NCI-H82 treated with DMSO at 0.1 percent for 48 hours (cell line): ENCODE measurements at regions not wholly inside any gene's neighbourhood (a gene's known extent, or its start where the extent isn't known, plus 50 kb on each side); places are given as distances from the start of the nearest gene placed in this dataset.

Experiments
- DNase-seq: peaks from one replicate; lab custom pipeline; 2025; ENCODE audit not compliant: unreplicated experiment; lab: John Stamatoyannopoulos, UW

DNA sequence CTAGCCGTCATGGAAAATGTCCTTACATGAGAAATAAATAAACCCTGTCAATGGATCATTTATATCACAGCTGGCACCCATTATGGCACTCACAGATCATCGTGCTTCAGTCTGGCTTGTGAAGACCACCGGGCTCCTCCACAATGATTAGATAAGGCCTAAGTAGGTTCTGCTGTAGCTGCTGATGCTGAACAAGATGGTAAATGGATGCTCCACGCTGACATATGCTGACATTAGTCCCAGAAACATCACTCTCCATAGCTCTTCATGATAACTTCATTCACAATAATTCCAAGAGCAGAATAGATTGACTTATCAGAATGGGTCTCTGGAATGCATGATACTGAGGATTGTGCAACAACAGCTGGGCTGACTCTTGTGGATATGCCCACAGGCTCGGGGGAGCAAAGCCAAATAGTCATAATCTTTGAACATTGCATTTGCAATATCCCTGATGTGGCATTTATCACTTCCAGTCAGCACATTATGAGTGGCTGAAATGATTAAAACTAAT, 63.8 kb upstream of the RXFP2 start:
- no peak for DNase-seq

DNA sequence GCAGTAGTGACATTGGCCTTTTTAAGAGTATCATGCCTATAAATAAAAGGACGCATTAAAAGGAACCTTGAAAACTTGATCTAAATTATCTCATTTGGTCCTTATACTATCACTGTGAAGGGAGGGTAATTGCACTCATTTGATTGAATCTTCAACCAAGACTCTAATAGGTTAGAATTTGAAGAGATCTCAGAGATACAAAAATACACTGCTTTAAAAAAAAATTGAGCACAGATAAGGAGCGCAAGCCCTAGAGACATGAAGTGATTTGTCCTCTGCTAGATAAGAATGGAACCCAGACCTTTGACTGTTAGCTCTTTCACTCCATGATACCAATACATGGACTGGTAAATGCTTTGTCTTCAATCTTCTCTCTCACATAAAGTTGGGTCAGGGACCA, 58.2 kb upstream of the RXFP2 start:
- no peak for DNase-seq

DNA sequence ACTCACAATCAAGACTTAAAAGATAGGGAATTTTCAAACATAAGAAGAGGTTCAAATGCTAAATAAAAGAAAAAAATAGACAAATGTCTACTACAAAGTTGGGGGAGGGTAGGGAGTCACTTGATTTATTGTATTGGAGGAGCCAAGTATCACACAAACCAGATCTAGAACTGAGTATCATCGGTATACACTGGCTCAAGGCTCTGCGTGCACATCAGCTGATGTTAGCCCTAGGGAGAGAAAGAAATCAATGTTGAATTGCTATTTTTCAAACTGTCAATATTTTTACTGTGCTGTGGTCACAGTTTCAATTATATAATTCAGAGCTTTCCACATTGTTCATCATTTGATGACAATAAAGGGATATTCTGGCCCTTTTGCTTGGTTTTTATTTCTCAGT, 54.9 kb upstream of the RXFP2 start:
- no peak for DNase-seq

DNA sequence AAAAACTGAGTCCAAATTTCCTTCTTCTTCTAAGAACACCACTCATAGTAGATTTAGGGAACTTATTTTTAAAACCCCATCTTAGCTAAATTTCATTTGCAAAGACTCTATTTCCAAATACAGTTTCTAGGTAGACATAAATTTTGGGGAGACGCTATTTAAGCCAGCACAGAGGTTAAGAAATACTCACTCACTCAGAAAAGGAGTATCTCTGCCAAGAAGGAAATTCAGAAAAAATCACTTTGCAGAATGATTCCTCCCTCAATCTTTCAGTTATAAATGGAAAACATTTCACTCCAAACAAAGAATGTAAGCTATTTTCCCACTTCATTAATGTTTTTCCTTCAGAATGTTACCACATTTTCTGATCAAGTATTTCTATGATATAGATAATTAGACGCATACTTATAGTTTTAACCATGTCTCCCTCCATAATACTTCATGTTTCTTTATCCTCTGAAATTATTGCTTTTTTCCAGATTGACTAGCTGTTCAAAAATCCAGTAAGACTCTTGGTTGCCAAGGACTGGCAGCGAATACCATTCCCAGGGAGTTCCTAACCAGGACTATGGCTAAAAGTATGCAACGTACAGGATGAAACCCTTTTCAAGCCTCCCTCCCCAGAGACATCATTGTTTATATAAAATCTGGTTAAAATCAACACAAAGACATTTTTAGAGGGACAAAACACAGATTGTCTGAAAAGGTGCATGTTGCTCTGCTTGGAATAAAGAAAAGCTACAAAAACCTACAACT, 52.5 kb upstream of the RXFP2 start:
- no peak for DNase-seq
